ENCODE measurements at regions not wholly inside any gene's neighbourhood (a gene's known extent, or its start where the extent isn't known, plus 50 kb on each side); places are given as distances from the start of the nearest gene placed in this dataset.

- DNase-seq, result no peak
Observed at GRCh38 chr5:167802755-167803431, 488.6 kb upstream of the WWC1 start.

- DNase-seq, result no peak
Observed at GRCh38 chr5:167804512-167805220, 486.8 kb upstream of the WWC1 start.

GRCh38 chr5:167810573-167810972 lies 480.9 kb upstream of the WWC1 start:
- DNase-seq, result no peak

GRCh38 chr5:167812871-167813270 lies 478.6 kb upstream of the WWC1 start:
- DNase-seq, result no peak

- no peak for DNase-seq
Observed at GRCh38 chr5:167813389-167813788, 478.1 kb upstream of the WWC1 start.

GRCh38 chr5:167814040-167814439 lies 477.4 kb upstream of the WWC1 start:
- DNase-seq, result no peak

GRCh38 chr5:167814828-167815227 lies 476.6 kb upstream of the WWC1 start:
- no peak for DNase-seq

- DNase-seq, result no peak
Observed at GRCh38 chr5:167816354-167816753, 475.1 kb upstream of the WWC1 start.

GRCh38 chr5:167816864-167817263 lies 474.6 kb upstream of the WWC1 start:
- no peak for DNase-seq

GRCh38 chr5:167819406-167819805 lies 472.0 kb upstream of the WWC1 start:
- no peak for DNase-seq

- DNase-seq, result no peak
Observed at GRCh38 chr5:167820101-167820990, 471.1 kb upstream of the WWC1 start.

- no peak for DNase-seq
Observed at GRCh38 chr5:167821151-167821550, 470.3 kb upstream of the WWC1 start.

GRCh38 chr5:167821669-167822068 lies 469.8 kb upstream of the WWC1 start:
- no peak for DNase-seq

GRCh38 chr5:167822241-167822640 lies 469.2 kb upstream of the WWC1 start:
- no peak for DNase-seq

GRCh38 chr5:167823405-167823804 lies 468.0 kb upstream of the WWC1 start:
- no peak for DNase-seq

GRCh38 chr5:167827766-167828165 lies 463.7 kb upstream of the WWC1 start:
- DNase-seq, result no peak

- no peak for DNase-seq
Observed at GRCh38 chr5:167831754-167832504, 459.5 kb upstream of the WWC1 start.

GRCh38 chr5:167832609-167833008 lies 458.8 kb upstream of the WWC1 start:
- DNase-seq, result no peak

GRCh38 chr5:167833456-167833855 lies 458.0 kb upstream of the WWC1 start:
- no peak for DNase-seq

GRCh38 chr5:167835146-167835545 lies 456.3 kb upstream of the WWC1 start:
- DNase-seq, result no peak

GRCh38 chr5:167837127-167837526 lies 454.3 kb upstream of the WWC1 start:
- no peak for DNase-seq

GRCh38 chr5:167839065-167839464 lies 452.4 kb upstream of the WWC1 start:
- DNase-seq, result no peak
